GM12892 (cell line): ENCODE measurements at regions not wholly inside any gene's neighbourhood (a gene's known extent, or its start where the extent isn't known, plus 50 kb on each side); places are given as distances from the start of the nearest gene placed in this dataset.

ENCODE experiments used
- DNase-seq: peaks from one replicate; pipeline ENCODE4 v3.0.0; 2011; ENCODE audit not compliant: insufficient read length
- FAIRE-seq: peaks from 2 replicates; lab custom pipeline; 2011; peaks lifted over from hg19 to GRCh38; lab: Jason Lieb, UNC
- POLR2A ChIP-seq: IDR thresholded peaks from 2 replicates; pipeline ENCODE4 v1.6.1; 2011; ENCODE audit warnings: low read depth, low read length, control low read depth
- POLR2AphosphoS5 ChIP-seq: IDR thresholded peaks from 2 replicates; pipeline ENCODE4 v1.6.1; 2011; ENCODE audit warnings: low read depth, low read length, control low read depth
- TAF1 ChIP-seq: IDR thresholded peaks from 2 replicates; pipeline ENCODE4 v1.6.1; 2011; ENCODE audit warnings: low read depth, mild to moderate bottlenecking, control low read depth, low read length, borderline replicate concordance

- DNase-seq (no peak), FAIRE-seq (no peak)
- no peak for TF ChIP-seq TAF1
- TF ChIP-seq POLR2AphosphoS5: no peak
- no peak for TF ChIP-seq POLR2A
These were observed 84.8 kb downstream of the FOXL3 start for GRCh38 chr7:374706-375311.

GRCh38 chr7:375321-375831 is 85.4 kb downstream of the FOXL3 start:
- no peak for FAIRE-seq
- TF ChIP-seq TAF1: no peak

GRCh38 chr7:375901-376305 is 85.9 kb downstream of the FOXL3 start:
- FAIRE-seq (no peak), DNase-seq (no peak)
- TF ChIP-seq TAF1 (no peak), POLR2A (no peak), POLR2AphosphoS5 (no peak)

More at GRCh38 chr7:375321-375831, 85.4 kb downstream of the FOXL3 start:
- no peak for DNase-seq

GRCh38 chr7:376306-377079 is 86.5 kb downstream of the FOXL3 start:
- DNase-seq: no peak
- TF ChIP-seq TAF1 (no peak), POLR2AphosphoS5 (no peak), POLR2A (no peak)
- FAIRE-seq: no peak

- FAIRE-seq (no peak), DNase-seq (no peak)
- no peak for TF ChIP-seq POLR2AphosphoS5
- TF ChIP-seq TAF1: no peak
These were observed 87.4 kb downstream of the FOXL3 start for GRCh38 chr7:377080-378040.

- TF ChIP-seq TAF1: no peak
- TF ChIP-seq POLR2A: no peak
- TF ChIP-seq POLR2AphosphoS5: no peak
- FAIRE-seq (no peak), DNase-seq (no peak)
These were observed 88.1 kb downstream of the FOXL3 start for GRCh38 chr7:378041-378420.

- FAIRE-seq (no peak), DNase-seq (no peak)
- TF ChIP-seq TAF1: no peak
- TF ChIP-seq POLR2A: no peak
- TF ChIP-seq POLR2AphosphoS5: no peak
These were observed 88.8 kb downstream of the FOXL3 start for GRCh38 chr7:378551-379455.

- DNase-seq (no peak), FAIRE-seq (no peak)
- TF ChIP-seq POLR2A (no peak), TAF1 (no peak), POLR2AphosphoS5 (no peak)
These were observed 89.6 kb downstream of the FOXL3 start for GRCh38 chr7:379456-380138.

- no peak for FAIRE-seq
- TF ChIP-seq POLR2AphosphoS5: no peak
- no peak for TF ChIP-seq POLR2A
- no peak for TF ChIP-seq TAF1
- no peak for DNase-seq
These were observed 90.1 kb downstream of the FOXL3 start for GRCh38 chr7:380139-380485.

GRCh38 chr7:380711-381210 is 90.8 kb downstream of the FOXL3 start:
- FAIRE-seq: no peak
- TF ChIP-seq POLR2A (no peak), POLR2AphosphoS5 (no peak), TAF1 (no peak)
- no peak for DNase-seq
